Keratinocyte (primary cell): ENCODE measurements at regions not wholly inside any gene's neighbourhood (a gene's known extent, or its start where the extent isn't known, plus 50 kb on each side); places are given as distances from the start of the nearest gene placed in this dataset.

Experiments used
- DNase-seq: peaks from one replicate; pipeline ENCODE4 v3.0.0-alpha.2; 2011; ENCODE audit warnings: low read depth, missing footprints, low spot score
- FAIRE-seq: peaks from 2 replicates; lab custom pipeline; 2011; peaks lifted over from hg19 to GRCh38; lab: Jason Lieb, UNC
- H2AFZ ChIP-seq: 2 replicates; pipeline ENCODE4 v1.6.0; 2012; ENCODE audit warnings: low read length, control low read depth, inconsistent platforms; ENCODE audit not compliant: control insufficient read depth
- H3K27ac ChIP-seq: 2 replicates; pipeline ENCODE4 v1.5.1; 2011; ENCODE audit warnings: low read length; ENCODE audit not compliant: control insufficient read depth, insufficient read depth
- H3K27me3 ChIP-seq: 3 replicates; pipeline ENCODE4 v1.6.0; 2011; ENCODE audit warnings: low read length; ENCODE audit not compliant: control insufficient read depth, insufficient read depth; ENCODE audit errors: extremely low read depth
- H3K36me3 ChIP-seq, 2 experiments: 2 replicates in 1 of 2; 3 replicates in 1 of 2; pipeline ENCODE4 v1.5.1; 2011; ENCODE audit warnings: low read length in 2 of 2, mild to moderate bottlenecking in 1 of 2; ENCODE audit not compliant: control insufficient read depth in 2 of 2, insufficient read depth in 2 of 2; ENCODE audit errors: extremely low read depth in 1 of 2
- H3K4me1 ChIP-seq: 3 replicates; pipeline ENCODE4 v1.5.1; 2011; ENCODE audit warnings: low read length; ENCODE audit not compliant: control insufficient read depth, insufficient read depth; ENCODE audit errors: extremely low read depth
- H3K4me2 ChIP-seq: 3 replicates; pipeline ENCODE4 v1.6.0; 2011; ENCODE audit warnings: low read depth, low read length; ENCODE audit not compliant: control insufficient read depth, insufficient read depth; ENCODE audit errors: extremely low read depth
- H3K4me3 ChIP-seq, 3 experiments: fragments of 200-600 bp in 1 of 3; sonication (generic) in 1 of 3; 2 replicates in 2 of 3; 3 replicates in 1 of 3; pipeline ENCODE4 v1.5.1; 2011 to 2016; ENCODE audit warnings: low read length in 3 of 3, mild to moderate bottlenecking in 3 of 3, control low read depth in 2 of 3, inconsistent platforms in 1 of 3, low read depth in 1 of 3, mixed read lengths in 1 of 3, mixed run types in 1 of 3, moderate library complexity in 1 of 3; ENCODE audit not compliant: control insufficient read depth in 2 of 3, insufficient read depth in 2 of 3; ENCODE audit errors: extremely low read depth in 1 of 3
- H3K79me2 ChIP-seq: 2 replicates; pipeline ENCODE4 v1.6.0; 2012; ENCODE audit warnings: low read length; ENCODE audit not compliant: control insufficient read depth, insufficient read depth
- H3K9ac ChIP-seq: 3 replicates; pipeline ENCODE4 v1.6.0; 2011; ENCODE audit warnings: low read length; ENCODE audit not compliant: control insufficient read depth, insufficient read depth; ENCODE audit errors: extremely low read depth
- H3K9me1 ChIP-seq: 3 replicates; pipeline ENCODE4 v1.6.0; 2011; ENCODE audit warnings: low read length; ENCODE audit not compliant: control insufficient read depth, insufficient read depth; ENCODE audit errors: extremely low read depth
- H3K9me3 ChIP-seq: 2 replicates; pipeline ENCODE4 v1.5.1; 2012; ENCODE audit warnings: low read depth, low read length; ENCODE audit not compliant: control insufficient read depth
- H4K20me1 ChIP-seq: 3 replicates; pipeline ENCODE4 v1.6.0; 2011; ENCODE audit warnings: low read length; ENCODE audit not compliant: control insufficient read depth, insufficient read depth; ENCODE audit errors: extremely low read depth
- CTCF ChIP-seq, 3 experiments: IDR thresholded peaks in 1 of 3; conservative IDR thresholded peaks in 1 of 3; optimal IDR thresholded peaks in 1 of 3; 2 replicates in 2 of 3; 3 replicates in 1 of 3; pipeline versions ENCODE3 to v1.5.1; 2011; ENCODE audit warnings: low read length in 3 of 3, mild to moderate bottlenecking in 3 of 3, moderate library complexity in 2 of 3, control low read depth in 1 of 3, inconsistent platforms in 1 of 3; ENCODE audit not compliant: insufficient read depth in 2 of 3; ENCODE audit errors: extremely low read depth in 1 of 3
- EZH2 ChIP-seq: IDR thresholded peaks from one replicate; pipeline ENCODE4 v1.6.1; 2012; ENCODE audit warnings: inconsistent platforms, mild to moderate bottlenecking, low read length, moderate library complexity
- dilution Hi-C: fragments of 300-500 bp; cut with MboI; formaldehyde crosslinking; loops from one replicate; pipeline ENCODE4 v1.7.0; 2020; ENCODE audit warnings: low sequenced_read_pairs; ENCODE audit not compliant: extremely low pct_ligation_motif_present

GRCh38 chr9:82670000-82670399 lies 392.9 kb downstream of the RASEF start:
- Histone ChIP-seq H2AFZ (no peak overlapping the region), H3K27me3 (no peaks in the 10 kb centered on the region), H3K4me2 (no peak overlapping the region), H4K20me1 (no peaks in the 10 kb centered on the region), H3K27ac (no peak overlapping the region), H3K9me3 (no peaks in the 10 kb centered on the region), H3K9ac (no peak overlapping the region), H3K36me3 (no peaks in the 10 kb centered on the region), H3K4me3 (no peak overlapping the region), H3K4me1 (no peaks in the 10 kb centered on the region), H3K79me2 (no peaks in the 10 kb centered on the region), H3K9me1 (no peaks in the 10 kb centered on the region)
- dilution Hi-C loops, result no loop called here
- FAIRE-seq, result no peak
- no peak for DNase-seq
- no peak for TF ChIP-seq CTCF (optimal IDR thresholded peaks at IDR 0.05 in 1 of 3, IDR thresholded peaks at IDR 0.05 in 1 of 3, conservative IDR thresholded peaks at IDR 0.05 in 1 of 3; ENCODE audit: extremely low read depth in 1 of 3, insufficient read depth in 2 of 3, low read length in 3 of 3)
- TF ChIP-seq EZH2, result no peak

GRCh38 chr9:82670726-82671125 lies 392.2 kb downstream of the RASEF start:
- no peaks in the 10 kb centered on the region for H3K27me3 ChIP-seq
- no peaks in the 10 kb centered on the region for H3K36me3 ChIP-seq
- no peak overlapping the region for H3K27ac ChIP-seq
- H3K4me2 ChIP-seq, result no peak overlapping the region
- no peak for TF ChIP-seq CTCF (optimal IDR thresholded peaks at IDR 0.05 in 1 of 3, IDR thresholded peaks at IDR 0.05 in 1 of 3, conservative IDR thresholded peaks at IDR 0.05 in 1 of 3; ENCODE audit: extremely low read depth in 1 of 3, insufficient read depth in 2 of 3, low read length in 3 of 3)
- TF ChIP-seq EZH2, result no peak
- FAIRE-seq (no peak), DNase-seq (no peak)
- H3K9me3 ChIP-seq, result no peaks in the 10 kb centered on the region
- no peaks in the 10 kb centered on the region for H3K79me2 ChIP-seq
- H3K9me1 ChIP-seq, result no peaks in the 10 kb centered on the region
- no peak overlapping the region for H2AFZ ChIP-seq
- H3K4me3 ChIP-seq, result no peak overlapping the region
- dilution Hi-C loops, result no loop called here
- no peaks in the 10 kb centered on the region for H3K4me1 ChIP-seq
- H3K9ac ChIP-seq, result no peak overlapping the region
- H4K20me1 ChIP-seq, result no peaks in the 10 kb centered on the region
